ENCODE measurements at regions not wholly inside any gene's neighbourhood (a gene's known extent, or its start where the extent isn't known, plus 50 kb on each side); places are given as distances from the start of the nearest gene placed in this dataset.

- Histone ChIP-seq H3K4me2 (ENCODE audit: low read depth, low read length) (no peak overlapping the region), H3K27ac (ENCODE audit: extremely low read length, insufficient read depth, low read length) (no peak overlapping the region), H3K4me3 (replicated peaks in 1 of 3; ENCODE audit: insufficient read depth in 1 of 3, low read depth in 2 of 3, low read length in 3 of 3) (no peak overlapping the region), H3K36me3 (replicated peaks in 1 of 2; ENCODE audit: control insufficient read depth in 1 of 2, insufficient read depth in 2 of 2, low read length in 2 of 2) (no peaks in the 10 kb centered on the region), H4K20me1 (ENCODE audit: insufficient read depth, low read length) (no peaks in the 10 kb centered on the region), H2AFZ (ENCODE audit: low read length) (no peak overlapping the region), H3K27me3 (ENCODE audit: control insufficient read depth in 1 of 2, insufficient read depth in 2 of 2, low read length in 2 of 2) (no peaks in the 10 kb centered on the region), H3K79me2 (ENCODE audit: insufficient read depth, low read length) (no peaks in the 10 kb centered on the region), H3K4me1 (ENCODE audit: insufficient read depth, low read length) (no peaks in the 10 kb centered on the region), H3K9ac (ENCODE audit: insufficient read depth, low read depth, low read length) (no peak overlapping the region), H3K9me3 (ENCODE audit: low read length) (no peaks in the 10 kb centered on the region)
- POLR2A ChIA-PET: no interaction called here
- BruUV-seq (replicated peaks): no TSS peak
- TF ChIP-seq ZBTB44 (CRISPR knock-in tag; IDR thresholded peaks at IDR 0.05): no peak
- TF ChIP-seq CREBL2 (CRISPR knock-in tag; IDR thresholded peaks at IDR 0.05; ENCODE audit: borderline replicate concordance): no peak
- no peak for TF ChIP-seq YEATS4 (CRISPR knock-in tag; IDR thresholded peaks at IDR 0.05; ENCODE audit: borderline replicate concordance)
- TF ChIP-seq ZNF775 (CRISPR knock-in tag; IDR thresholded peaks at IDR 0.05; ENCODE audit: borderline replicate concordance): no peak
- CTCF ChIA-PET (ENCODE audit: low intra/inter-chr PET ratio, low total read pairs): no interaction called here
- intact Hi-C loops (cut with micrococcal nuclease; ENCODE audit: unreplicated experiment) (no loop called here), in situ Hi-C loops (cut with HindIII; ENCODE audit: extremely low pct_ligation_motif_present, low pct_unique_long_range_greater_than_20kb) (no loop called here)
- WGBS (ENCODE audit: low lambda C conversion rate): 64% methylated on average over 1 of the region's 1 CpG
- no peak for FAIRE-seq
- no peak for ATAC-seq
- DNase-seq (ENCODE audit: low spot score): no peak
Observed at GRCh38 chr2:18659915-18660314, 70.5 kb upstream of the NT5C1B start.

- ATAC-seq (no peak), DNase-seq (ENCODE audit: low spot score) (no peak), FAIRE-seq (no peak)
- Histone ChIP-seq H2AFZ (ENCODE audit: low read length) (no peak overlapping the region), H3K27ac (ENCODE audit: extremely low read length, insufficient read depth, low read length) (no peak overlapping the region), H3K4me2 (ENCODE audit: low read depth, low read length) (no peak overlapping the region), H3K79me2 (ENCODE audit: insufficient read depth, low read length) (no peaks in the 10 kb centered on the region), H3K4me1 (ENCODE audit: insufficient read depth, low read length) (no peaks in the 10 kb centered on the region), H3K27me3 (ENCODE audit: control insufficient read depth in 1 of 2, insufficient read depth in 2 of 2, low read length in 2 of 2) (no peaks in the 10 kb centered on the region), H3K36me3 (replicated peaks in 1 of 2; ENCODE audit: control insufficient read depth in 1 of 2, insufficient read depth in 2 of 2, low read length in 2 of 2) (no peaks in the 10 kb centered on the region), H4K20me1 (ENCODE audit: insufficient read depth, low read length) (no peaks in the 10 kb centered on the region), H3K9ac (ENCODE audit: insufficient read depth, low read depth, low read length) (no peak overlapping the region), H3K4me3 (replicated peaks in 1 of 3; ENCODE audit: insufficient read depth in 1 of 3, low read depth in 2 of 3, low read length in 3 of 3) (no peak overlapping the region), H3K9me3 (ENCODE audit: low read length) (no peaks in the 10 kb centered on the region)
- intact Hi-C loops (cut with micrococcal nuclease; ENCODE audit: unreplicated experiment) (no loop called here), in situ Hi-C loops (cut with HindIII; ENCODE audit: extremely low pct_ligation_motif_present, low pct_unique_long_range_greater_than_20kb) (no loop called here)
- no TSS peak for BruUV-seq (replicated peaks)
- CTCF ChIA-PET (ENCODE audit: low intra/inter-chr PET ratio, low total read pairs): no interaction called here
- POLR2A ChIA-PET: no interaction called here
- 27% methylated on average over 2 of the region's 2 CpGs for WGBS (ENCODE audit: low lambda C conversion rate)
- TF ChIP-seq ZNF775 (CRISPR knock-in tag; IDR thresholded peaks at IDR 0.05; ENCODE audit: borderline replicate concordance) (no peak), MAFK (conservative IDR thresholded peaks at IDR 0.05 in 1 of 2, IDR thresholded peaks at IDR 0.05 in 1 of 2; ENCODE audit: low read length in 2 of 2) (peak; percentile 99 to 100), CHD4 (IDR thresholded peaks at IDR 0.05; ENCODE audit: borderline replicate concordance, low read length) (no peak), AHDC1 (CRISPR knock-in tag; IDR thresholded peaks at IDR 0.05; ENCODE audit: borderline replicate concordance) (no peak), SAP130 (CRISPR knock-in tag; IDR thresholded peaks at IDR 0.05; ENCODE audit: low read depth) (no peak), MAFF (IDR thresholded peaks at IDR 0.05; ENCODE audit: low read depth, low read length) (peak; percentile 100), SRY (CRISPR knock-in tag; IDR thresholded peaks at IDR 0.05) (no peak)
Observed at GRCh38 chr2:18656048-18656447, 66.7 kb upstream of the NT5C1B start.
